GM23248 (cell line): ENCODE measurements at regions not wholly inside any gene's neighbourhood (a gene's known extent, or its start where the extent isn't known, plus 50 kb on each side); places are given as distances from the start of the nearest gene placed in this dataset.

Experiments used
- EZH2 ChIP-seq: fragments of 200-600 bp; sonication (generic); IDR thresholded peaks from 2 replicates; pipeline ENCODE4 v1.6.1; 2018; ENCODE audit warnings: antibody characterized with exemption, mild to moderate bottlenecking; ENCODE audit not compliant: insufficient read depth, poor library complexity, severe bottlenecking
- EZH2phosphoT487 ChIP-seq: fragments of 200-600 bp; sonication (generic); IDR thresholded peaks from 2 replicates; pipeline ENCODE4 v1.6.1; 2018; ENCODE audit warnings: antibody characterized with exemption, moderate library complexity, mild to moderate bottlenecking, low read depth; ENCODE audit not compliant: insufficient read depth

DNA sequence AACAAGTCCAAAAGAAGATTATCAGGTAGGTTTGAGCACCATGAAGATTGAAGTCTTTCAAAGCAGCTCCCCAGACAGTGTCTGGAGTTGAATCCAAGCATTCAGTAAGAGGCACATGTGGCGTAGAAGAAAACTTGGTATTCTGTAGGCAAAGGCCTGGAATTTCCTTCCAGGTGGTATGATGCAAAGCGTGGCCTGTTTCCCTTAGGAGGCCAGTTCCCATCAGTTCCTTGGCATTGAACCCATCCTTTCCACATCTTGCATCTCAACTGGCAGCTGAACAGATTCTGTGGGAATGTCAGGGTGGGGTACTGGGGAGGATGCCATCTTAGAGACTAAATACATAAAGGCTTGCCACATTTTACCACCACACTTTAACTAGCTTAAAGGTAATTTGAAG lies 516.0 kb downstream of the BTBD3 start:
- TF ChIP-seq EZH2 (no peak), EZH2phosphoT487 (no peak)
